ENCODE measurements at regions not wholly inside any gene's neighbourhood (a gene's known extent, or its start where the extent isn't known, plus 50 kb on each side); places are given as distances from the start of the nearest gene placed in this dataset.

- H3K36me3 ChIP-seq: no peaks in the 10 kb centered on the region
- H3K4me1 ChIP-seq (replicated peaks): no peaks in the 10 kb centered on the region
- H3K4me3 ChIP-seq: no peak overlapping the region
- intact Hi-C loops (cut with DNase I): no loop called here
- no peak overlapping the region for H3K27ac ChIP-seq
- no peaks in the 10 kb centered on the region for H3K9me3 ChIP-seq
- H3K27me3 ChIP-seq (replicated peaks; ENCODE audit: insufficient read depth): no peaks in the 10 kb centered on the region
- no peak for DNase-seq (ENCODE audit: low spot score)
- TF ChIP-seq POLR2A (IDR thresholded peaks at IDR 0.05) (no peak), CTCF (IDR thresholded peaks at IDR 0.05) (no peak), POLR2AphosphoS5 (IDR thresholded peaks at IDR 0.05) (no peak)
- 91% methylated on average over 5 of the region's 5 CpGs for WGBS
Measured at GRCh38 chr2:2575870-2576386, 244.9 kb upstream of the MYT1L start.

- TF ChIP-seq POLR2A (IDR thresholded peaks at IDR 0.05) (no peak), CTCF (IDR thresholded peaks at IDR 0.05) (no peak), POLR2AphosphoS5 (IDR thresholded peaks at IDR 0.05) (no peak)
Measured at GRCh38 chr2:2575181-2575577, 244.1 kb upstream of the MYT1L start.

GRCh38 chr2:2574401-2575180 lies 243.5 kb upstream of the MYT1L start:
- WGBS: 81% methylated on average over 15 of the region's 16 CpGs
- TF ChIP-seq POLR2AphosphoS5 (IDR thresholded peaks at IDR 0.05): no peak
- no peak for TF ChIP-seq CTCF (IDR thresholded peaks at IDR 0.05)
- no peak for TF ChIP-seq POLR2A (IDR thresholded peaks at IDR 0.05)
- intact Hi-C loops (cut with DNase I): no loop called here
- no peak overlapping the region for H3K27ac ChIP-seq
- H3K4me1 ChIP-seq (replicated peaks): no peaks in the 10 kb centered on the region
- no peaks in the 10 kb centered on the region for H3K9me3 ChIP-seq
- H3K27me3 ChIP-seq (replicated peaks; ENCODE audit: insufficient read depth): no peaks in the 10 kb centered on the region
- H3K36me3 ChIP-seq: no peaks in the 10 kb centered on the region
- DNase-seq (ENCODE audit: low spot score): no peak
- no peak overlapping the region for H3K4me3 ChIP-seq

More at GRCh38 chr2:2575181-2575577, 244.1 kb upstream of the MYT1L start:
- no peaks in the 10 kb centered on the region for H3K36me3 ChIP-seq
- no peaks in the 10 kb centered on the region for H3K9me3 ChIP-seq
- H3K27ac ChIP-seq: no peak overlapping the region
- H3K4me1 ChIP-seq (replicated peaks): no peaks in the 10 kb centered on the region
- no peaks in the 10 kb centered on the region for H3K27me3 ChIP-seq (replicated peaks; ENCODE audit: insufficient read depth)
- H3K4me3 ChIP-seq: no peak overlapping the region
- DNase-seq (ENCODE audit: low spot score): no peak
- WGBS: 91% methylated on average over 10 of the region's 10 CpGs
- intact Hi-C loops (cut with DNase I): no loop called here

- no peaks in the 10 kb centered on the region for H3K27me3 ChIP-seq (replicated peaks; ENCODE audit: insufficient read depth)
- H3K4me3 ChIP-seq: no peak overlapping the region
- intact Hi-C loops (cut with DNase I): no loop called here
- no peak overlapping the region for H3K27ac ChIP-seq
- H3K36me3 ChIP-seq: no peaks in the 10 kb centered on the region
- WGBS: 94% methylated on average over 15 of the region's 15 CpGs
- no peaks in the 10 kb centered on the region for H3K9me3 ChIP-seq
- H3K4me1 ChIP-seq (replicated peaks): no peaks in the 10 kb centered on the region
- no peak for DNase-seq (ENCODE audit: low spot score)
- TF ChIP-seq POLR2A (IDR thresholded peaks at IDR 0.05) (no peak), POLR2AphosphoS5 (IDR thresholded peaks at IDR 0.05) (no peak), CTCF (IDR thresholded peaks at IDR 0.05) (no peak)
Measured at GRCh38 chr2:2573658-2574293, 242.7 kb upstream of the MYT1L start.
